ENCODE measurements at regions not wholly inside any gene's neighbourhood (a gene's known extent, or its start where the extent isn't known, plus 50 kb on each side); places are given as distances from the start of the nearest gene placed in this dataset.

DNA sequence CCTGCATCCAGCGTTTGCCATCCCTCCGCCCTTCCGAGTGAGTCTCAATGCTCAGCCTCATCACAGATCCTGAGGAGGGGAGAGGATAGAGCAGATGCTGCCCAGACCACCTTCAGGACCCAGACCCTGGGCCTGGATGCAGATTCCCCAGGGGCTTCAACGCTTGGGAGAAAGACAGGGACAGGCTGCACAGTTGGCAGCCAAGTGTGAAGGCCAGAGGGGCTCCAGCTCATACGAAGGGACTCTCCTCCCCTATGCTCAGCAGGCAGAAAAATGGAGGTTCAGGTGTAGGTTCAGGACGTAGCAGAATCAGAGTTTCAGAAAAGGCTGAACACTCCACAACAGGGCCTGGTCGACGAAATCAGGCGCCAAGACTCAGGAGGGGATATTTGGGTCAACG lies 378.5 kb upstream of the IRX1 start:
- TF ChIP-seq, protein P1, sequence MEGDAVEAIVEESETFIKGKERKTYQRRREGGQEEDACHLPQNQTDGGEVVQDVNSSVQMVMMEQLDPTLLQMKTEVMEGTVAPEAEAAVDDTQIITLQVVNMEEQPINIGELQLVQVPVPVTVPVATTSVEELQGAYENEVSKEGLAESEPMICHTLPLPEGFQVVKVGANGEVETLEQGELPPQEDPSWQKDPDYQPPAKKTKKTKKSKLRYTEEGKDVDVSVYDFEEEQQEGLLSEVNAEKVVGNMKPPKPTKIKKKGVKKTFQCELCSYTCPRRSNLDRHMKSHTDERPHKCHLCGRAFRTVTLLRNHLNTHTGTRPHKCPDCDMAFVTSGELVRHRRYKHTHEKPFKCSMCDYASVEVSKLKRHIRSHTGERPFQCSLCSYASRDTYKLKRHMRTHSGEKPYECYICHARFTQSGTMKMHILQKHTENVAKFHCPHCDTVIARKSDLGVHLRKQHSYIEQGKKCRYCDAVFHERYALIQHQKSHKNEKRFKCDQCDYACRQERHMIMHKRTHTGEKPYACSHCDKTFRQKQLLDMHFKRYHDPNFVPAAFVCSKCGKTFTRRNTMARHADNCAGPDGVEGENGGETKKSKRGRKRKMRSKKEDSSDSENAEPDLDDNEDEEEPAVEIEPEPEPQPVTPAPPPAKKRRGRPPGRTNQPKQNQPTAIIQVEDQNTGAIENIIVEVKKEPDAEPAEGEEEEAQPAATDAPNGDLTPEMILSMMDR (IDR thresholded peaks at IDR 0.05; ENCODE audit: low read depth, low read length) = no peak
- DNase-seq (ENCODE audit: low read depth in 2 of 2) = no peak
- no peak overlapping the region for H3K4me3 ChIP-seq (replicated peaks in 1 of 2; ENCODE audit: low read depth in 2 of 2, low read length in 2 of 2)

DNA sequence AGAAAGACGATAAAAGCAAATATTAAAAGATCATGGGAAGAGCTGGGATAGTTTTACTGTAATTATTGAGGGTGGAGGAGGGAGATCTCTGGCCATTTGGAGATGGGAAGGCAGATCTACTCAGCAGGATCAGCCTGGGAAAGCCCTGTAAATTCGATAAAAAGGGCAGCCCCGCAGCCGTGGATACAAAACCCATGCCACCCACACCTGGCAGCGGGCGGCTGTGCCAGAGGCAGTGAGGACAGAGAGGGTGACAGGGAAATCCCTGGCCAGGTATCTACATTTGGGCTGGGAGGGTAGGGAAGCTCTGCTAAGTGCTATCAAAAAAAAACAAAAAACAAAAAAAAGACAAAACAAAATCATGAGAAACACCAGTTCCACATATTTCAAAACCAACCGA lies 379.2 kb upstream of the IRX1 start:
- DNase-seq (ENCODE audit: low read depth in 2 of 2) = no peak
- H3K4me3 ChIP-seq (replicated peaks in 1 of 2; ENCODE audit: low read depth in 2 of 2, low read length in 2 of 2) = no peak overlapping the region
- TF ChIP-seq, protein P1 (IDR thresholded peaks at IDR 0.05; ENCODE audit: low read depth, low read length) = no peak

DNA sequence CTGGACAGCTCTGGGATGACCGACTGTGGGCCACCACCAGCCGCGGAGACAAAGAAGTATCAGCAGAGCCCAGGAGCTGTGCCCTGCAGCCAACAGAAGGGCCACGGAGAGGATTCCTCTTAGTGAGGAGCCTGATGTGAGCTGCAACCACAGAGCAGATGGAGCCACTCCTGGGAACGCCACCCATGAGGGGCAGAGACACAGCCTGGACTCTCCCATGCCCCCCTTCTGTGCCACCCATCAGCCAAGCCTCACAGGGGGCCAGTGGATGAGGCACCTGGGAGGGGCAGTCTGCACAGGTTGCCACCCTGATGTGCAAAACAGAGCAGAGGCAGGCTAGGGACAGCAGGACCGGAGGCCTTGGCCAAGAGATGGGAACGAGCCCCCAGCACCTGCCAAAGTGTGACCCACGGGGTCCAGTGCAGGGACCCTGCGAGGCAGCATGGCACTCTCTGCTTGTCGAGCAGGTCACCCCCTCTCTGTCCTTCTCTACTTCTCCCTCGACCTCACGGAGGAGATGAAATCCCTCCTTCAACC lies 380.7 kb upstream of the IRX1 start:
- no peak for DNase-seq (ENCODE audit: low read depth in 2 of 2)
- TF ChIP-seq, protein P1 (IDR thresholded peaks at IDR 0.05; ENCODE audit: low read depth, low read length) = no peak
- no peak overlapping the region for H3K4me3 ChIP-seq (replicated peaks in 1 of 2; ENCODE audit: low read depth in 2 of 2, low read length in 2 of 2)

DNA sequence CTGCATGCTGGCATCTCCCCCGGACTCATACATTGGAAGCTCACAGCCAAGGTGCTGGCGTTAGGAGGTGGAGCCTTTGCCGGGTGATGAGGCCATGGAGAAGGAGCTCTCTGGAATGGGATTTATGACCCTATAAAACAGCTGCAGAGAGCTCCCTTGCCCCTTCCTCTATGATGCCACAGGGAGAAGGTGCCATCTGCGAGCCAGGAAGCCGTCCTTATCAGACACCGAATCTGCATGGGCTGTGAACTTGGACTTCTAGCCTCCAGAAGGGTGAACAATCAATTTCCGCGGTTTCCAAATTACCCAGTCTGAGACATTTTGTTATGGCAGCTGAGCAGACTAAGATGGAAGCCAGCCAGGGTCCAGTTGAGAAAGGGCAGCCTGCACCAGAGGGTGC lies 381.2 kb upstream of the IRX1 start:
- TF ChIP-seq, protein P1 (IDR thresholded peaks at IDR 0.05; ENCODE audit: low read depth, low read length) = no peak
- no peak overlapping the region for H3K4me3 ChIP-seq (replicated peaks in 1 of 2; ENCODE audit: low read depth in 2 of 2, low read length in 2 of 2)
- no peak for DNase-seq (ENCODE audit: low read depth in 2 of 2)

DNA sequence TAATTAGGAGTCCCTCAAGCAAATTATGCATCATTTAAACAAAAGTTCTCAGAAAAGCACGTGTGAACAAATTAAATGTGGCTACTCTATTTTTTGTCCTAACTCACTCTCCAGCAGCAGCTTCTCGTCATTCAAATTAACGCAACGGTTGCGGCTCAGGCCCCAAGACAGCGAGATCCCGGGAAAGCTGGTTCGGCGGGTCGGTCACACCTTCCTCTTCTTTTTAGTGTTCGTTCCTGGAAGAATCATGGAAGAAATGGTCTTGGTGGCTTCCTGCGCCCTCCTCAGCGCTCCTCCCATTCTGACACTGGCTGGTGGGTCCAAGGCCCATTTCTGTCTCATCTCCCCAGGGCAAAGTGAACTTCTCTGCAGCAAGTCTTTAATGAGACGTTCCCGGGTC lies 382.8 kb upstream of the IRX1 start:
- H3K4me3 ChIP-seq (replicated peaks in 1 of 2; ENCODE audit: low read depth in 2 of 2, low read length in 2 of 2) = no peak overlapping the region
- TF ChIP-seq, protein P1 (IDR thresholded peaks at IDR 0.05; ENCODE audit: low read depth, low read length) = no peak
- DNase-seq (ENCODE audit: low read depth in 2 of 2) = no peak

DNA sequence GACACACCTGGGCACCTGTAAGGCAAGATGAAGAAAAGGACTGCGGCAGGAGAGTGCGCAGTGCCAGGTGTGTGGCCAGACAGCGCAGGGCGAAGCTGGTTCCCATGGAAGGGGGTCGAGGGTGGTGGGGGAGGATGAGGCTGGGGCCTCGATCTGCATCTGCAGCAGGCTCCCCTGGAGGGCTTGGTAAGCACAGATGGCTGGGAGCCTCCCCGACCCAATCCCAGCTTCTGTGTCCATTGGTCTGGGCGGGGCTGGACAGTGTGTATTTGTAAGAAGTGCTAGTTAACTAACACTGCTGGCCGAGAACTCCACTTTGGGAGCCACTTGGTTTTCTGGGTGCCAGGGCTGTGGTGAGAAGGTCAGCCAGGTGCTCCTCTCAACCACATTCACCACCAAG lies 385.1 kb upstream of the IRX1 start:
- no peak overlapping the region for H3K4me3 ChIP-seq (replicated peaks in 1 of 2; ENCODE audit: low read depth in 2 of 2, low read length in 2 of 2)
- DNase-seq (ENCODE audit: low read depth in 2 of 2) = no peak
- TF ChIP-seq, protein P1 (IDR thresholded peaks at IDR 0.05; ENCODE audit: low read depth, low read length) = no peak

DNA sequence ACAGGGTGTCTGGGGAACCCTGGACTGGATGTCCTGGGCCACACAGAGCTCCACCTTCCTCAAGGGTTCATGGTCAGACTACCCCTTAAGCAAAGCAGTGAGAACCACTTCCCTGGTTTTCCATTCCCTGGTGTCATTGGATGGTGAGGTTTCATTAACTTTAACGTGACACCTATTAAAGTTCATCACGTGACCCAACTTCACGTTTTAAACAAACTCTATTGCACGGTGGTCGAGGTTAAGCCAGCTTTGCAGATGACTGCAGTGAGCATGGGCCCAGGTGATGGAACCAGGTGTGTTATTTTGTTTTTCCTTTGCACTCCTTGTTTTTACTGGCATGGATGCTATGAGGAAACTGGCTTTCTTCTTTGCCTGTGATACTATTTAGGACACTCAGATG lies 385.7 kb upstream of the IRX1 start:
- no peak for DNase-seq (ENCODE audit: low read depth in 2 of 2)
- TF ChIP-seq, protein P1 (IDR thresholded peaks at IDR 0.05; ENCODE audit: low read depth, low read length) = no peak
- H3K4me3 ChIP-seq (replicated peaks in 1 of 2; ENCODE audit: low read depth in 2 of 2, low read length in 2 of 2) = no peak overlapping the region

All from cardiac fibroblast (primary cell).